LHCN-M2 (cell line): ENCODE measurements at regions not wholly inside any gene's neighbourhood (a gene's known extent, or its start where the extent isn't known, plus 50 kb on each side); places are given as distances from the start of the nearest gene placed in this dataset.

Experiments used
- DNase-seq: peaks from one replicate; pipeline ENCODE4 v3.0.0-alpha.2; 2012; ENCODE audit warnings: low read depth

DNA sequence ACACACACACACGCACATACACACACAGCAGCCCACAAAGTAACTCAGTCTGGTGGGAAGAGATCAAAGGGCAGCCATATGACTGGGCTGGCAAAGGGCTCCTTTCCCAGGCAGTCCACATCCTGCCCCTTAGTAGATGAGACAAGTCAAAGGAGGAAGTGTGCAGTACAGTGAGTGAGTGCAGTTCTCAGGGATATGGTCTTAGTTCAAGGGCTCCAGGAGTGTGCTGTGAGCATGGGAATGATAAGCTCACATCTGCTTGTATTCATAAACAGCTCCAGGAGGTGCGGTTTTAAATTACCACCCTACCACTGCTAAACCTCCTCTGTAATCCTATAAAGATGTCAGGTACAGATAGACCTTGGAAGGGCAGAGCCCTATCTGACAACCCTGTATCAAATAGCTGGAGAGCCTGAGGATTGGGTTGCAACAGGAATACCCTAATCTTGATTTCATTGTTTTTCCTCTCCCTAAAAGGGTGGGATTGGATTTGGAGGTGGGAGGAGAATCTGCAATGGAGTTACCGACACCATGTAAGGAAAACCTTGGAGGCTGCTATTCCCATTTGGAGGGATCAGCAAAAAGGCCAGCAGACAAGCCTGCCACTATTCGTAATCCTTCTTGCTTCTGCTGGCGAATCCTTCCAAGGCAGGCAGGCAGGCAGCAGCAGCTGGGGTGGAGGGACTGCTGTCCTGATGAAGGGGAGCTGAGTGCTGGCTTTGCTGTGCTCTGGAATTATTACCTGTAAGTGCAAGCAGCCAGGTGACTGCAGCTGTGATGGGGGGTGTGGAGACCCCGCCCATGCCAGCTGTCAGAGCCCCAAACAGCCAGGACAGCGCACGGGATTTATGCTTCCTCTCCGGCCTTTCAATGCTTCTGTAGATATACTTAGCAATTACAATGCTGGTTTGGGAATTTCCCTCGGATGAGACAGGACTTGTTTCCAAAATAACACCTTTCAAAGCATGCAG lies 342.7 kb downstream of the PRL start:
- peak; percentile 58 for DNase-seq

GRCh38 chr6:21955053-21955595 lies 341.7 kb downstream of the PRL start:
- no peak for DNase-seq

DNA sequence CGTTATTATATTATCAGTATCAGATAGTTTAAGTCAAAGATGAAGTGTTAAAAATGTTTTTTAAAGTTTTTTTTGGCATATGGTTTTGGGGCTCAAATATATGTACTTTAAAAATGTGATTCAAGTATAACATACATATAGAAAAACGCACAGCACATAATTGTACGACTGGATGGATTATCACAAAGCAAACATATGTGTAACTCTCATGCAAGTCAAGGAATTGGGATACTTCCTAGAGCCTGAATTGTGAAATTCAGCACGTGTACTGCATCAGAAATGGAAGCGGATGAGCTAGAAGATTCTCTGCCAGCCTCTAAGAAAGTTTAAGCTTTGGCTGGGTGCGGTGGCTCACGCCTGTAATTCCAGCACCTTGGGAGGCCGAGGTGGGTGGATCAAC lies 340.9 kb downstream of the PRL start:
- DNase-seq, result no peak

DNA sequence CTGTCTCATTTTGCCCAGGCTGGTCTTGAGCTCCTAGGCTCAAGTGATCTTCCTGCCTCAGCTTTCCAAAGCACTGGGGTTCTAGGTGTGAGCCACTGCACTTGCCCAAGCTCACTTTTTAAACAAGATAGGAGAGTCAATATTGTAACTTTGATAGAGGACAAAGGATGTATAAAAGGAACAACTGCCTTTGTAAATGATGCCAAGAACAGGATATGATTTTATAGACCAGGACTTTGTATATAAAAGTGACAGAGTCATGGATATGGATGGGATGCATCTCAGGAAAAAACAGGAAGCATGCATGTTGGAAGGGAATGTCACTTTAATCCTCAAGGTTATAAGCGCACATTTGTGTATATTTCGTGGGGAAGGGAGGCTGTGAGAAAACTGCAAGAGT lies 338.4 kb downstream of the PRL start:
- DNase-seq, result no peak

DNA sequence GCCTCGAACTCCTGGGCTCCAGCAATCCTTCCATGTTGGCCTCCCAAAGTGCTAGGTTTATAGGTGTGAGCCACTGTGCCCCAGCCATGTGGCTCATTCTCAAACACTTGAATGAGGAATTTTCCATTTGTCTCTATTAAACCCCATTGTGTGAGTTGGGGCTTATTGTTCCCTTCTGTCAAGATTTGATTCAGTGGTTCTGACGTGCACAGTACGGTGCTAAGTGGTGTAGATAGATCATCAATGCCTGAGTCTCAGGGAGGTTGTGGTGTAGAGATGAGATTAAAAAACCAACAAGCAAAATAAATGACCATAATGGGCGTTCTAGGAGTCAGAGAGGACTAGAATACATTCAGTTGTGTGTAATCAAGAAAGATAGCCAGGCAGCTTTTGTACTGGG lies 335.6 kb downstream of the PRL start:
- DNase-seq, result no peak

DNA sequence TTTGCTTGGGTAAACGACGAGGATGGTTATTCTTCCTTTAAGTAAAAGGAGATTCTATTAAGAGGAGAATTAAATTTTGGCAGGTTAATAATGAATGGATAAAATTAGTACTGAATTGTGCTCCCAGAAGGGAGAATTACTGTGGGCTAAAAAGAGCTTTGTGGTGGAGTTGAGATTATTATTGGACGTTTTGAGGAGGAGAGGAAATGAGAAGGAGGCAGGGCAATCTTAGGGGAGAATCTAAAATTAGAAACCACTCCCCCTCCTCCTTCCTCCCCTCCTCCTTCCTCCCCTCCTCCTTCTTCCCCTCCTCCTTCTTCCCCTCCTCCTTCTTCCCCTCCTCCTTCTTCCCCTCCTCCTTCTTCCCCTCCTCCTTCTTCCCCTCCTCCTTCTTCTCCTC lies 331.8 kb downstream of the PRL start:
- DNase-seq, result no peak

DNA sequence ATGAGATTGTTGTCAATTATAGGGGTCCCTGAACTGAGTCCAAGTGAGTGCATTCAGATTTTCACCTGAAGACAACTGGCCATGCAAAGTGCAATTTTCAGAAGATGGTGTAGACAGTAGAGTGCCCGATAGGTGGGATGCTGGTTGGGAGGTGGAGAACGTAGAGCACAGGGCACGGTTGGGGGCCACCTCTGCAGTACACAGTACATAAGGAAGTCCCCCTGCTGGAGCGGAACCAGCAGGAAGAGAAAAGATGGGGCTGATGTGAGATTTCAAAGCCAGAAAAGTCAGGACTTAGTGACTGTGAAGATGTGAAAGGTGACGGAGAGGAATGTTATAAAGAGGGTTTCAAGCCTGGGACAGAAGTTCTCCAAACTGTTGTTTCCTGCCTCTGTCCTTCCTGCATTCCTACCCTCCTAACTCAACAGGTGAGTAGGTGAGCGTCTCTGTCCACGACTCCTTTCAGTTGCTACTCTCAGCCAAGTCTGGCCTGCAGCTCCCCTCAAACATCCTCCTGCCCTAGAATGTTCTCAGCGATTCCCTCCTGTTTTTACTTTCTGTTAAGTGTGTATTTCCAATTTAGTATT lies 330.8 kb downstream of the PRL start:
- no peak for DNase-seq

DNA sequence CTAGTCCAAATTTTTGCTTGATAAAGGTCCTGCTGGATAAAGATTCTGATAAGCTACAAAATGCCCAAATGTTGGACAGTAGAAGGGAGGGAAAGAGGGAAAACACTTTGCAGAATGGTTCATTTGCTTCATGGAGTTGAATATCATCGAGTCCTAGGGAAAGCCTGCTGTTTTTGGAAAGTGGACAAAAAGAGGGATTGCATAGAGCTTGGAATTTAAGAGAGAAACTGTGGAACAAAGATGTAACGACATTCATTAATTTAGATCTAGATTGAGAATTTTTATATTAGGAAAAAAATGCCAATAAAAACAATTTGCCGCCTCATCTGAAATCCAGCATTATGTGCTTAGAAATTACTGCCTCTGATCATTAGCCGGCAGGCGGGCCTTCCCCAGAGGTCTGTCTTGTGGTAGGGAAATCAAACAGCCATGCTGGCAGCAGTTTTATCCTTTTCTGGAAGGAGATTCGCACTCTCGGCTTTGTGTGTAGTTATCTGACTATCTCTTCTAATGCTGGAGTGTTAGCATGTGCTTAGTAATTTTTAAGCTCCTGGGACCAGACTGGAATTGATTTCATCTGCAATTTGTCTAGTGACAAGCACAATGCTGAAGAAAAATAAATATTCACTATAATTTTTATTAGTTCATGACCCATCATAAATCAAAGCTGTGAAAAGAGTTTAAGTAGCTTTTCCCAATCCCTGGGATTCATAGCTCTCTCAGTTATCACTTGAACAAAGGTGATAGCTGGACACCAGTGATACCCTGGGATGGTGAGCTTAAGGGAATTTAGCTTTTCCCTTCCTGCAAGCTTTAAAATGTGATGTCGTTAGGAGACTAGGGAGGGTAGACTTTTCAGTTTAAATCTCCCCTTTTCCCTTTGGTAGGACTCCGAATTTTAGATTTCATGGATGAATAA lies 329.5 kb downstream of the PRL start:
- no peak for DNase-seq

- DNase-seq, result no peak
These were observed 328.4 kb downstream of the PRL start for GRCh38 chr6:21968411-21968810.

DNA sequence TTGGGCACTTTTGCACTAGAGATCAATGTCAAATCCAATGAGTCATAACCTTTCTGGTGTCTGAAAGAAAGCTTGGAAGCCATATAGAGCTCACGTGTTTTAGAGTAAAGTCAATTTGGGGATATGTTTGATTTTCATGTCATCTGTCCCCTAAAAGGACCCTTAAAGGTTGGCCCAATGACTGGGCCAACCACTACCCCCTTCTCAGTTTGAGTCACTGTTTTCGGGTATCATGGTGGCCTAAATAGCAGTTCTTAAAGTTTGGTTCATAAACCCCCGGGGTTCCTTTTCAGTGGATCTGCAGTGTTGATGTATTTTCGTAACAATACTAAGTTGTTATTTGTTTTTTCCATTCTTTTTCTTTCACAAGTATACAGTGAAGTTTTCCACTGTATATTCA lies 327.6 kb downstream of the PRL start:
- DNase-seq, result no peak

- no peak for DNase-seq
These were observed 326.1 kb downstream of the PRL start for GRCh38 chr6:21970569-21971300.

DNA sequence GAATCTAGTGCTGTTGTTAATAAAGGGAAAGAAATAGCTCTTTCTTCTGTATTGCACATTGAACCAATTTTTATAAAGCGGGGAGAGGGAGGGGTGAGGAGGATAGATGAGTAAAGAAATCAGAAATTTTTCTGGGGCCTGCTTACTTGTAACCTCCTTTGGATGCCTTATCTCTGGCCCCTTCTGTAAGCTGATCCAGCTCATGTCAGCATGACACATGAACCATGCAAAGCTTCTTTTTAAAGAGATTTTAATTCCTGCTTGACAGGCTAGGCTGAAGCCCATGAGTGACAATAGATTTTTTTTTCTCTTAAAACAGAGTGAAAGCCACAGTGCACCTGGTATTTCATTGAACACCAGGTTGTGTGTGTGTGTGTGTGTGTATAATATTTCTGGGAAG lies 325.3 kb downstream of the PRL start:
- no peak for DNase-seq

DNA sequence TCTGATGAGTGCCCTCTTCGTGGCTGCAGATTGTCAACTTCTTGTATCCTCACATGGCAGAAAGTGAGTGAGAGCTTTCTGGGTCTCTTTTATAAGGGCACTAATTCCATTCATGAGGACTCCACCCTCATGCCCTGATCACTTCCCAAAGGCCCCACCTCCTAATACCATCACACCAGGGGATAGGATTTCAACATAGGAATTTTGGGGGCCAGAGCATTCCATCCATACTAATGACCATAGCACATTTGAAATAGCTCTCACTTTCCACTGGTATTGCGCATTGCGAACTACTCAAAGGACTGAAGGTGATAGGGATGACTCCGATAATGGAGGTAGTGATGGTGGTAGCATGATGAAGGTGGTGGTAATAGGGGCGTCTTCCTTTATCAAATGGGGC lies 324.3 kb downstream of the PRL start:
- DNase-seq, result no peak

DNA sequence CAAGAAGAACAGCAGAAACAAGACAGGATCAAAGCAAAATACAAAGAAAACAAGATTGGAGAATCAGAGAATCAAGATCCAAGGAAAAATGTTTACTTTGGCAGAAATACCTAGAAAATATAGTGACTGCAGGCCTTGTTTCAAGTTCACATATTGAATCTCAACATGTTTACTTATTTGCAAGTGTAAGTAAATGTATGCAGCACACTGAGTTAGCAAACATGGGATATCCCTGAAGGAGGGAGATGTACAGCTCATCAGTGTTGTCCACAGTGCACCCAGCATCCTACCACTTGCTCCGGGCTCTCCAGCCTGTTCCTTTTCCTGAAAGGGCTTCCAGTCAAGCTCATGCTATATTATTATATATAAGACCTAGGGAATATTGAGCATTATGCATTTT lies 319.5 kb downstream of the PRL start:
- DNase-seq, result no peak

DNA sequence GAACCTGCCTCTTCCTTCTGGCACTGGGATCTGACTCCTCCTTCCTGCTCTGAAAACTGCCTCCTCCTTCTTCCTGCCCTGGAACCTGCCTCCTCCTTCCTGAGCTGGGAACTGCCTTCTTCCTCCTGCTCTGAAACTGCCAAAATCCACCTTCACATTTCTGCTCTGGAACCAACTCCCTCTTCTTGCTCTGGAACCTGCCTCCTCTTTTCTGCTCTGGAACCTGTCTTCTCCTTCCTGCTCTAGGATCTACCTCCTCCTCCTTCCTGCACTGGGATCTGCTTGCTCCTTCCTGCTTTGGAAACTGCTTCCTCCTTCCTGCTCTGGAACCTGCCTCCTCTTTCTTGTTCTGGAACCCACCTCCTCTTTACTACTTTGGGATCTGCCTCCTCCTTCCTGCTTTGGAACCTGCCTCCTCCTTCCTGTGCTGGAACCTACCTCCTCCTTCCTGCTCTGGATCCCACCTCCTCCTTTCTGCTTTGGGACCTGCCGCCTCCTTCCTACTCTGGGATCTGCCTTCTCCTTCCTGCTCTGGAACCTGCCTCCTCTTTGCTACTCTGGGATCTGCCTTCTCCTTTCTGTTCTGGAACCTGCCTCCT lies 315.5 kb downstream of the PRL start:
- DNase-seq, result no peak

- DNase-seq, result no peak
These were observed 312.7 kb downstream of the PRL start for GRCh38 chr6:21984135-21984534.

GRCh38 chr6:21984561-21984960 lies 312.3 kb downstream of the PRL start:
- DNase-seq, result no peak

- no peak for DNase-seq
These were observed 310.9 kb downstream of the PRL start for GRCh38 chr6:21985904-21986303.

GRCh38 chr6:21986703-21987102 lies 310.1 kb downstream of the PRL start:
- DNase-seq, result no peak

DNA sequence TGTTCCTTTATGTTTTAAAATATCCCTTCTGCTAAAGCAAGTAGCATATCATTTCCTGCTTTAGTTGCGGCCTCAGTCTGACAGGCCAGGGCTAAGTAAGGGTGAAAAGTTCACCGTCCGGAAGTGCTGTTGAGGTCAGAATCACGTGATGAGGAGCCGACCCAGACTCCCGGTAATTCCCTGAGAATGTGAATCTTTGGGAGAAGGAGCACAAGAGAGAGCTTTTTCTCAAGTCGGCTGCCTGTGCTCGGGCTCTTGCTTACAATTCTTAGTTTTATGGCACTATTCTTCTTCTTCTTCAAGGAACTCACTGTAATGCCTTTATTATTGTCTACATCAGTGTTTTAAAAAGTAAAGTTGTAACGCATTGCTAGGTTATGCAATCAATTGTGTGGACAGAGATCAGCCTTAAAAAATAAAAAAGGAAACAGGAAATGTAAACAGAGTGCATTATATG lies 309.3 kb downstream of the PRL start:
- peak; percentile 90 for DNase-seq

GRCh38 chr6:21990577-21990976 lies 306.3 kb downstream of the PRL start:
- no peak for DNase-seq
